Panc1 (cell line): ENCODE measurements at regions not wholly inside any gene's neighbourhood (a gene's known extent, or its start where the extent isn't known, plus 50 kb on each side); places are given as distances from the start of the nearest gene placed in this dataset.

Experiments
- CTCF ChIP-seq: fragments of 450-650 bp; IDR thresholded peaks from 2 replicates; pipeline ENCODE4 v1.5.1; 2017; ENCODE audit warnings: mild to moderate bottlenecking
- POLR2AphosphoS5 ChIP-seq: IDR thresholded peaks from 2 replicates; pipeline ENCODE4 v1.6.1; 2012; ENCODE audit warnings: mild to moderate bottlenecking, low read depth, low read length, moderate library complexity
- SIN3A ChIP-seq: IDR thresholded peaks from 2 replicates; pipeline ENCODE4 v1.6.1; 2012; ENCODE audit warnings: low read depth, mild to moderate bottlenecking, low read length, moderate library complexity, borderline replicate concordance; ENCODE audit not compliant: insufficient read depth
- TCF7L2 ChIP-seq: IDR thresholded peaks from 2 replicates; pipeline ENCODE4 v1.6.1; 2011; ENCODE audit warnings: mild to moderate bottlenecking, low read depth, low read length, inconsistent platforms
- TF ChIP-seq, protein P1 (sequence below), 2 experiments: IDR thresholded peaks; 2 replicates each; pipeline ENCODE4 v1.6.1; 2011 to 2012; ENCODE audit warnings: low read depth in 2 of 2, control low read depth in 1 of 2, low read length in 1 of 2, mild to moderate bottlenecking in 1 of 2, moderate library complexity in 1 of 2; ENCODE audit not compliant: insufficient read depth in 1 of 2

GRCh38 chr10:52927678-52928077 lies 155.1 kb upstream of the MBL2 start:
- TF ChIP-seq, protein P1, sequence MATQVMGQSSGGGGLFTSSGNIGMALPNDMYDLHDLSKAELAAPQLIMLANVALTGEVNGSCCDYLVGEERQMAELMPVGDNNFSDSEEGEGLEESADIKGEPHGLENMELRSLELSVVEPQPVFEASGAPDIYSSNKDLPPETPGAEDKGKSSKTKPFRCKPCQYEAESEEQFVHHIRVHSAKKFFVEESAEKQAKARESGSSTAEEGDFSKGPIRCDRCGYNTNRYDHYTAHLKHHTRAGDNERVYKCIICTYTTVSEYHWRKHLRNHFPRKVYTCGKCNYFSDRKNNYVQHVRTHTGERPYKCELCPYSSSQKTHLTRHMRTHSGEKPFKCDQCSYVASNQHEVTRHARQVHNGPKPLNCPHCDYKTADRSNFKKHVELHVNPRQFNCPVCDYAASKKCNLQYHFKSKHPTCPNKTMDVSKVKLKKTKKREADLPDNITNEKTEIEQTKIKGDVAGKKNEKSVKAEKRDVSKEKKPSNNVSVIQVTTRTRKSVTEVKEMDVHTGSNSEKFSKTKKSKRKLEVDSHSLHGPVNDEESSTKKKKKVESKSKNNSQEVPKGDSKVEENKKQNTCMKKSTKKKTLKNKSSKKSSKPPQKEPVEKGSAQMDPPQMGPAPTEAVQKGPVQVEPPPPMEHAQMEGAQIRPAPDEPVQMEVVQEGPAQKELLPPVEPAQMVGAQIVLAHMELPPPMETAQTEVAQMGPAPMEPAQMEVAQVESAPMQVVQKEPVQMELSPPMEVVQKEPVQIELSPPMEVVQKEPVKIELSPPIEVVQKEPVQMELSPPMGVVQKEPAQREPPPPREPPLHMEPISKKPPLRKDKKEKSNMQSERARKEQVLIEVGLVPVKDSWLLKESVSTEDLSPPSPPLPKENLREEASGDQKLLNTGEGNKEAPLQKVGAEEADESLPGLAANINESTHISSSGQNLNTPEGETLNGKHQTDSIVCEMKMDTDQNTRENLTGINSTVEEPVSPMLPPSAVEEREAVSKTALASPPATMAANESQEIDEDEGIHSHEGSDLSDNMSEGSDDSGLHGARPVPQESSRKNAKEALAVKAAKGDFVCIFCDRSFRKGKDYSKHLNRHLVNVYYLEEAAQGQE (IDR thresholded peaks at IDR 0.05; ENCODE audit: insufficient read depth in 1 of 2, low read depth in 2 of 2, low read length in 1 of 2): no peak
- no peak for TF ChIP-seq CTCF
- TF ChIP-seq TCF7L2: no peak
- no peak for TF ChIP-seq SIN3A
- no peak for TF ChIP-seq POLR2AphosphoS5
